Type B pancreatic cell (in vitro differentiated cells): ENCODE measurements at regions not wholly inside any gene's neighbourhood (a gene's known extent, or its start where the extent isn't known, plus 50 kb on each side); places are given as distances from the start of the nearest gene placed in this dataset.

Source experiments
- DNase-seq: peaks from one replicate; pipeline ENCODE4 v3.0.0; 2021; ENCODE audit warnings: mixed read lengths; ENCODE audit not compliant: unreplicated experiment; ENCODE audit errors: extremely low spot score
- H3K27ac Mint-ChIP-seq: 2 replicates; pipeline ENCODE4 v1.8.0; 2021; ENCODE audit warnings: mild to moderate bottlenecking, mixed read lengths
- H3K27me3 Mint-ChIP-seq: 2 replicates; pipeline ENCODE4 v1.8.0; 2021; ENCODE audit warnings: mixed read lengths
- H3K36me3 Mint-ChIP-seq: 2 replicates; pipeline ENCODE4 v1.8.0; 2021; ENCODE audit warnings: mixed read lengths
- H3K4me1 Mint-ChIP-seq: one replicate; pipeline ENCODE4 v1.8.0; 2021; ENCODE audit warnings: mixed read lengths; ENCODE audit not compliant: unreplicated experiment
- H3K4me3 Mint-ChIP-seq: 2 replicates; pipeline ENCODE4 v1.8.0; 2021; ENCODE audit warnings: mild to moderate bottlenecking, mixed read lengths
- H3K9me3 Mint-ChIP-seq: 2 replicates; pipeline ENCODE4 v1.8.0; 2021; ENCODE audit warnings: mixed read lengths
- TF ChIP-seq, protein P1 (sequence below): fragments of 200-600 bp; sonication (generic); conservative IDR thresholded peaks from 2 replicates; pipeline ENCODE4 v1.5.0; 2021; ENCODE audit warnings: antibody characterized with exemption, mild to moderate bottlenecking

DNA sequence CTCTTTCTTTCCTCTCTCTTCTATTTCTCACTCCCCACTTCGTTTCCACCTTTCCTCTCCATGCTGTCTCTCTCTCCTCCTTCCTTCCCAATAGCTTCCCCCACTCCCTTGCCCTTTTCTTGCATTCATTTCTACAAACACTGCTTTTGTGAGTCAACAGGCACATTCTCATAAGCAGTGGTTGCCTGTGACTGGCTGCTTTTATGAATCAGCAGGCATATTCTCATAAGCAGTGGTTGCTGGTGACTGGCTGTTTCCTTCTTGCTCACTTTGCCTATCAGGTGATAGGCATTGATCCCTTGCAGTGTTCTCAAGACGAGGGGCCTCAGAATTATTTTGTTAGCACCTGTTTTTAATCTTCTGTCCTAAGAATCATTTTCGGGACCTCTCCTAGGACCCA lies 116.1 kb upstream of the ACTBL2 start:
- no peak for DNase-seq
- Mint-ChIP-seq H3K27me3 (peaks cover 9% of the 10 kb centered on the region), H3K36me3 (no peaks in the 10 kb centered on the region), H3K27ac (no peak overlapping the region), H3K4me3 (no peak overlapping the region), H3K4me1 (peaks cover 36% of the 10 kb centered on the region), H3K9me3 (no peaks in the 10 kb centered on the region)
- TF ChIP-seq, protein P1, sequence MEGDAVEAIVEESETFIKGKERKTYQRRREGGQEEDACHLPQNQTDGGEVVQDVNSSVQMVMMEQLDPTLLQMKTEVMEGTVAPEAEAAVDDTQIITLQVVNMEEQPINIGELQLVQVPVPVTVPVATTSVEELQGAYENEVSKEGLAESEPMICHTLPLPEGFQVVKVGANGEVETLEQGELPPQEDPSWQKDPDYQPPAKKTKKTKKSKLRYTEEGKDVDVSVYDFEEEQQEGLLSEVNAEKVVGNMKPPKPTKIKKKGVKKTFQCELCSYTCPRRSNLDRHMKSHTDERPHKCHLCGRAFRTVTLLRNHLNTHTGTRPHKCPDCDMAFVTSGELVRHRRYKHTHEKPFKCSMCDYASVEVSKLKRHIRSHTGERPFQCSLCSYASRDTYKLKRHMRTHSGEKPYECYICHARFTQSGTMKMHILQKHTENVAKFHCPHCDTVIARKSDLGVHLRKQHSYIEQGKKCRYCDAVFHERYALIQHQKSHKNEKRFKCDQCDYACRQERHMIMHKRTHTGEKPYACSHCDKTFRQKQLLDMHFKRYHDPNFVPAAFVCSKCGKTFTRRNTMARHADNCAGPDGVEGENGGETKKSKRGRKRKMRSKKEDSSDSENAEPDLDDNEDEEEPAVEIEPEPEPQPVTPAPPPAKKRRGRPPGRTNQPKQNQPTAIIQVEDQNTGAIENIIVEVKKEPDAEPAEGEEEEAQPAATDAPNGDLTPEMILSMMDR = no peak

DNA sequence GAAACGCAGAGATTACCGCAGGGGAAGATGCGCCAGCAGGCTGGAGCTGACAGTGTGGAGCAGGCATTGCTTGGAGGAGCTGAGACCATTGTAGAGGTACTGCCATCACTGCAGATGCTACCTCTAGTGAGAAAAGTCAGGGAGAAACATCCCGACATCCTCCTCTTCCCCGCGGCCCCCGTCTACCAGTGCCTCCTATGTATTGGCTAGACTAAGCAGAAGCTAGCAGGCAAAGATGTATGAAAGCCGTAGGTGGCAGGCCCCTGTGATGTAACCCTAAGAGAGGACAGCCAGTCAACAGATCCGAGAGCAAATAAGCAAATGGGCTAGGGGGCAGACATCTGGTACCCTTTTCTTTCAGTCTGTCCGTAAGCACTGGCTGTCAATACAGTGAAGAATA lies 115.5 kb upstream of the ACTBL2 start:
- no peaks in the 10 kb centered on the region for H3K9me3 Mint-ChIP-seq
- H3K27me3 Mint-ChIP-seq = peaks cover 9% of the 10 kb centered on the region

DNA sequence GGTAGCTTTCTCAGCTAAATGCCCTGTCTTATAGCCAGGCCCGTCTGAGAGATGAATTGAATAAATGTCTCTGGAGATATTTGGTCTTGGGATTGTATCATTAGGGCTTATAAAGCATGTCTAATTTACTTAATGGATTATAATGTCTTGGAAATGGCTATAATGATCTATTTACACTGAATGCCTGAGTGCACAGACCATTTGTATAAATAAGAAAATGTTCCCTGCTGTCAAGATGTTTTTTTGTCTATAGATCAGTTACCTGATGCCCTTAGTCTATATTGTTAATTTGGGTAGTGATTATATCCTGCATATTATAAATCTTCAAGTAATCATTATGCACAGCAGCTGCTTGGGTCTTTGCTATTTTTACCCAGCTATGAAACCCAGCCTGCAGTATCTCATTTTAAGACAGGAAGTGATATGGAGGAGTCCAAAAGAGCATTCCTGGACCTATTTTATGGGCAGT lies 112.9 kb upstream of the ACTBL2 start:
- H3K27me3 Mint-ChIP-seq = peaks cover 5% of the 10 kb centered on the region
- H3K27ac Mint-ChIP-seq = no peak overlapping the region
- TF ChIP-seq, protein P1 = no peak

More for the DNA sequence above, 115.5 kb upstream of the ACTBL2 start:
- TF ChIP-seq, protein P1 = no peak
- DNase-seq = no peak
- Mint-ChIP-seq H3K36me3 (no peaks in the 10 kb centered on the region), H3K4me3 (no peak overlapping the region), H3K27ac (no peak overlapping the region), H3K4me1 (peaks cover 36% of the 10 kb centered on the region)

GRCh38 chr5:57594436-57594835 lies 111.8 kb upstream of the ACTBL2 start:
- no peaks in the 10 kb centered on the region for H3K36me3 Mint-ChIP-seq
- DNase-seq = no peak
- H3K27me3 Mint-ChIP-seq = peaks cover 3% of the 10 kb centered on the region
- TF ChIP-seq, protein P1 = no peak
- H3K4me1 Mint-ChIP-seq = peaks cover 24% of the 10 kb centered on the region
- H3K4me3 Mint-ChIP-seq = no peak overlapping the region
- no peaks in the 10 kb centered on the region for H3K9me3 Mint-ChIP-seq
- no peak overlapping the region for H3K27ac Mint-ChIP-seq

More for the DNA sequence above, 112.9 kb upstream of the ACTBL2 start:
- Mint-ChIP-seq H3K9me3 (no peaks in the 10 kb centered on the region), H3K4me3 (no peak overlapping the region), H3K4me1 (peaks cover 34% of the 10 kb centered on the region), H3K36me3 (no peaks in the 10 kb centered on the region)
- no peak for DNase-seq

- no peaks in the 10 kb centered on the region for H3K36me3 Mint-ChIP-seq
- H3K4me1 Mint-ChIP-seq = peaks cover 13% of the 10 kb centered on the region
- TF ChIP-seq, protein P1 = no peak
- H3K4me3 Mint-ChIP-seq = no peak overlapping the region
- no peaks in the 10 kb centered on the region for H3K27me3 Mint-ChIP-seq
- no peak for DNase-seq
- no peak overlapping the region for H3K27ac Mint-ChIP-seq
- H3K9me3 Mint-ChIP-seq = no peaks in the 10 kb centered on the region
Observed at GRCh38 chr5:57592236-57592635, 109.6 kb upstream of the ACTBL2 start.

DNA sequence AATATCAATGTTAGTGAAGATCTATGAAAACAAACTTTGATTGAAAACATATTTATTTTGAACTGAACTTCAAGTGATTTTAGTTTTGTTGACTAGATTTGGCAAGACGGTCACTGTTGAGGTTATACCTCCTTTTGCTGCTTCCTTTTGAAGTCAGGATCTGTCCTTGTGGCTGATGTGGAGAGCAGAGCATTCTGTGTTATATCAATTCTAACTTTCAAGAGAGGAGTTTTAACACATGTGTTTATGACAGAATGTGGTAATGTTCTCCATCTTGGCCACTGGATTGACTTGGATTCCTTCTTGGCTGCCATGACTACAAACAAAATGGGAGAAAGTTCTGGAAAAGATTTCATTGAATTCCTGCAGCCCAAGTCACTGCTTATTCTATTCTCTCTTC lies 104.0 kb upstream of the ACTBL2 start:
- Mint-ChIP-seq H3K4me3 (no peak overlapping the region), H3K27ac (no peak overlapping the region), H3K27me3 (no peaks in the 10 kb centered on the region), H3K9me3 (peaks cover 5% of the 10 kb centered on the region), H3K4me1 (peaks cover 2% of the 10 kb centered on the region), H3K36me3 (no peaks in the 10 kb centered on the region)
- DNase-seq = no peak
- TF ChIP-seq, protein P1 = no peak
